SW480 (cell line): ENCODE measurements at regions not wholly inside any gene's neighbourhood (a gene's known extent, or its start where the extent isn't known, plus 50 kb on each side); places are given as distances from the start of the nearest gene placed in this dataset.

ENCODE experiments used
- DNase-seq: peaks from one replicate; pipeline ENCODE4 v3.0.0-alpha.2; 2016; ENCODE audit warnings: low spot score

DNA sequence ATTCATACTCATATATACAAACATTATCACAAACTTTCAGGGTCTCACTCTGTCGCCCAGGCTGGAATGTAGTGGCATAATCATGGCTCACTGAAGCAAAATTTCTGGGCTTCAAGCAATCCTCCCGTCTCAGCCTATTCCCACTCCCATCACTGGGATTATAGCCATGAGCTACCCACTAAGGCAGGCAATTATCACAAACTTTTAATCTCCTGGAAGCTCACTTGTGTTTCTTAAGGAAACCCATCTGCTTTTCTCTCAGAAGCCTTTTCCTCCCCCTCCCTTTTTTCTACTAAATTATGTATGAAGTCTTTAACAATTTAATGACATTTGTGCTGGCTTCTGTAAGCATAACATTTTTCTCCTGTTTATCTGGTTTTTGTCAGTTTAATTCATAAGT lies 170.5 kb downstream of the AREG start:
- DNase-seq = no peak

DNA sequence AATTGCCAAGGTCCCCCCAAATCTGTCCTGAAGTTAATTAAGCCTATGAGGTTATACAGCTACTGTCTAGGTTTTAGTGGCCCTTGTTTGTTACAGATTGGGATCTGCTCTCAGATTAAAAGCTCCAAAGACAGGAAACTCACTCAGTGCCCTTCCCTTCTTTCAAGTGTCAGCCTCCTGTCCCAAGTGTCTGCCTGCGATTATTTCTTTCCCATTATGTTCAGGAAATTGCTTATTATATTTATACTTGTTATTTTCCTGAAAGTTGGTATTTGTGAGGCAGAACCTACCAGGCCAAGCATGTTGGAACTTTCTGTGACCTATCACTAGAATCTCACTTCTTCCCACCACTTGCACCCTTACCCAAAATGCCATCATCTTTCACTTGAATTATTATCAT lies 173.2 kb downstream of the AREG start:
- DNase-seq = no peak

DNA sequence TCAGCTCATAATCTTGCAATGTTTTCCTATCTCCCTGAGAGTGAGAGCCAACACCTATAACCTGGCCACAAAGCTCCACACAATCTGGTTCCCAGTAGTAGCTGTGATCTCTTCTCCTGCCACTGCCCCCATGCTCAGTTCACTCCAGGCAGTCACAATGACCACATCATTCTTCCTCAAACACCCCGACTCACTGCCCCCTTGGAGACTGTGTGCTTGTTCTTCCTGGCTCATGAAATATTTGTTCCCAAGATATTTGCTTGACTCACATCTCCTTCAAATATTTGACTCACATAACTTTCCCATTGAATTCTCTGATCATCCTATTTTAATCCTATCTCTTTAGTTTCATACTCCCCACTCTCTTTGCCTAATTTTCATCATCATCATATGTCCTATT lies 173.7 kb downstream of the AREG start:
- no peak for DNase-seq

DNA sequence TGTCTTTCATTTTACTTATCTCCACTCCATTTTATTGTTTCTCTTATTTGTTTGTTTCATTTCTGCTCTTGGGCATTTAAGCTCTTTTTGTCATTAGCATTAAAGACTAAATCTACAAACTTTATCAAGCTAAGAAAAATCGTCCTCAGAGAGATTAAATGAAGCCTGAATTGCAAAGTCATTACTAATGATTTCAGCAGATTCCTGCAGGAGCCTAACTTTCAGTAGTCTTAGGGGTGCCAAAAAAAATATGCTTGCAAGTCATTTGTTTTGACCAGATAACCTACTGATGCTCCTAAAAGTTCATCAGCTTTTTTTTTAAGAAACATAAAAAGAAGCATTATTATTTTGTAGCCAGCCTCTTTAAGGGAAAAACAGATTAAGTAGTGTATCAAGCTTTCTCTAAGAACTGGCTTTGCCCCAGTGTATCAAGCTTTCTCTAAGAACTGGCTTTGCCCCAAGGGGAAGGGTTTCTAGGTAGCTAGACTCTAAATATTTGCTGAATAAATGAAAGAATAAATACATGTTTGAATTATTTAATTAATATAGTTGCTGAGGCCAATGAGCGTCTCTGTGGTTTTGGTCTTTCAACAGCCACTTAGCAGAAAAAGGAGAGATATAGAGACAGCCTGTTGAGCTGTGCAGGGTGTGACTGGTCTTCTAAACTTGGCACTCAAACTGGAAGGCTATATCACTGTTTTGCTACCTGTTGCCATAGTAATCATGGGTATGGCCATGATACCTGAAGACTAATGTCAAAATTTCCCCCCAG lies 174.2 kb downstream of the BTC start:
- DNase-seq = no peak

DNA sequence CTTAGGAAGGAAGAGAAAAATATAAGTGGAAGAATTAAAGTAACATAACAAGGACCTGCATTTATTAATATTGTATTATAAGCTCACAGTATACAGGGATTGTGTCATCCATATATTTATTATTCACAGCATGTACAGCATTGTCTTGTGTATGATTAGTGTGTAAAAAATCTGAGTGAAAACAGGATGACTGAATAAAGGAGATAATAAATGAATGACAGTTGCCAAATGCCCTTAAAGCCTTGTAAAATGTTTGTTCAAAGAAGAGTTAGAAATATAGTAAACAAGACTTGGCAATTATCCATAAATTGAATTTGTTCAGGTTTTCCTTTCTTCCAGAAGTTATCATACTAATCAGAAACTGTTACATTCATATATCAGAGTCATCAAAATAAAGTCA lies 172.7 kb downstream of the BTC start:
- no peak for DNase-seq

DNA sequence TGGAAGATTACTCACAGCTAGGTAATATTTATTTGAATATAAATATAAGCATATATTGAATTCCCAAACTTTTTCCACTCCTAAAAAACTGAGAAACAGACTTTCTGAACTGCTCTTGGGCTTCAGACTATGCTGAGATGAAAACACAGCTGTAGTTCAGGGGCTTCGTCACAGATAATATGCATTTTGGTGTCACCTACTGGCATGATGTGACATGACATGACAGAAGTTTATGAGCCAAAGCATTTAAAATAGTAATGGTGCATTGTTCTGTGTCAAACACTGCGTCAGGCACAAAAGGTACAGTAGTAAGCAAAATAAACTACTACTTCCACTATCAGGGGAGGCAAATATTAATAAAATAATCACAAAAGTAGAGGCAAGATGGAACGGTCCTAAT lies 171.3 kb downstream of the BTC start:
- peak; percentile 77 for DNase-seq

DNA sequence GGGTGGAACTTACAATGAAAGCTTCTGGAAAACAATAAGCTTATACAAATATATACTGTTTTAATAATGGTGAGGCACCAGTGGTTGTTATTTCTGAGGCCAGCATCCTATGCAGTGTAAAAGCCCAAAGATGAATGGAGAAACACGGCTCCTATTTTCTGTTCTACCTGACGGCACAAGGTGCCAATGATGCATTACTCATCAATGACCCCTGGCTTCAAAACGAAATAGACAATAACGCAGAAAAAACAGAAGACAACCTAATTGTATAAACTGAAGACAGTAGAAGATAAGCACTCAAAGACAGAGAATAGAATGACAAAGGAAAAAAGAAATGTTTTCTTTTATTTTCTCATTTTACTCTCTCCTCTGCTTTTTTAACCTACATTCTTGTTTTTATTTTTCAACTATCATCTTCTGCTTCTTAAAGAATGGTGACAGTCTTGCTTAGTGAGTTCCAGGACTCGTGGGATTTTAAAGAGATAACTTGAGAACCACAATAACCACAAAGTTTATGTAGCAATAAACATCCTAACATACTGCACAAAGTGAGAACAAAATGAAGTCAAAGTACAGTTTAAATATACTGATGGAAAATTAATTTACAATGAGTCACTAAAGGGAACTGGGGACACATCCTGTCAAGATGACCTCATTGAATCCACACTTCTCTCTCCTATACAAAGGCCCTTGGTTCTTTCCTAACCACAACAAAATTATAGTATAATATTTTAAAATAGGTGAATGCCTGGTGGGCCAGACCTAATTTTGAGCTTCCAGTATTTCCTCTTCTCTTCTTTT lies 169.8 kb downstream of the BTC start:
- peak; percentile 98 for DNase-seq

DNA sequence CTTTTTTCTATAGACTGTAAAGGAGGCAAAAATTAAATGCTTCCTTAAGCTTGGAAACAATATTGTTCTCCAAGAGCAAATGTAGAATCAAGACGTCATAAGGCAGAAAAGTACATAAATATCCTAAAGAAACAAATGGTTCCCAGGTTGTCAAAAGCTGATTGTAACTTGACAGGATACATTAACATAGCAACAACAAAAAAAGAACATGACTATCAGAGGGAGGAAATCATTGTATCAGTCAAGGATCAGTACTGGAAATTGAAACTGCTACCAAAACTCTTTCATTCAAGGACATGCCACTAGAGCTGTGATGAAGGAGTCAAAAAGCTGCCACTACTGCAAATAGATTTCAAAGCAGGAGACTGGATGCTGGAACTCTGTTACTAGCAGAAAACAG lies 168.3 kb downstream of the BTC start:
- no peak for DNase-seq

DNA sequence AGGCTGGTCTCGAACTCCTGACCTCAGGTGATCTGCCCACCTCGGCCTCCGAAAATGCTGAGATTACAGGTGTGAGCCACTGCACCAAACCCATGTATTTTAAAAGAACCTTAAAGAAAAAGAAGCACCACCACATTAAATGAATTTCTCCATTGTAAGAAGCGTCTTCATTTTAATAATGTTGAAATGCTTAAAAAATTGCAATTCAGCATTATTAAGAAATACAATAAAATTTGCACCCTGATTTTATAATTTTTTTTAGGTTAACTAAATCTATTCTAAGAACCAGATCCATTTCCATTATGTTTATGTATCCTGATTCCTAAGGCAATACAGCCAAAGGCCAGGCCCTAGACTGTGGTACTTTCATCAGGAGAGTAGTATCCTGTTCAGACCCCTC lies 167.2 kb downstream of the BTC start:
- no peak for DNase-seq

DNA sequence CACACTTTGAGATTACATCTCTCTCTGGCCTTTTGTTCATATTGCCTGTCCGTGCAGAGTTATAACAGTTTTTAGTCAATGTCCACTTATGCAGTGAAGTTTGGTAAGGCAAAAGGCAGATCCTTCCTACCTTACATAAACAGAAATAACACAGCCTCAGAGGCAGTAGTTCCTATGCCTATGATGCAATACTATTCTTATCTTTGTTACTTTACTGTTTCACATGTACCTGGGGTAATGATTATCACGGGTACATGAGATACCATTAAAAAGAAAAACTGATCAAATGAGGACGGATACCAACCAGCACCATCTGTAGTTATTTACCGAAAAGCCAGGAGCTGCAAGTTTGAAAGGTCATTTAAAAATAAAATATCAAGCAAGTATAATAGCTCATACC lies 166.8 kb downstream of the BTC start:
- no peak for DNase-seq

DNA sequence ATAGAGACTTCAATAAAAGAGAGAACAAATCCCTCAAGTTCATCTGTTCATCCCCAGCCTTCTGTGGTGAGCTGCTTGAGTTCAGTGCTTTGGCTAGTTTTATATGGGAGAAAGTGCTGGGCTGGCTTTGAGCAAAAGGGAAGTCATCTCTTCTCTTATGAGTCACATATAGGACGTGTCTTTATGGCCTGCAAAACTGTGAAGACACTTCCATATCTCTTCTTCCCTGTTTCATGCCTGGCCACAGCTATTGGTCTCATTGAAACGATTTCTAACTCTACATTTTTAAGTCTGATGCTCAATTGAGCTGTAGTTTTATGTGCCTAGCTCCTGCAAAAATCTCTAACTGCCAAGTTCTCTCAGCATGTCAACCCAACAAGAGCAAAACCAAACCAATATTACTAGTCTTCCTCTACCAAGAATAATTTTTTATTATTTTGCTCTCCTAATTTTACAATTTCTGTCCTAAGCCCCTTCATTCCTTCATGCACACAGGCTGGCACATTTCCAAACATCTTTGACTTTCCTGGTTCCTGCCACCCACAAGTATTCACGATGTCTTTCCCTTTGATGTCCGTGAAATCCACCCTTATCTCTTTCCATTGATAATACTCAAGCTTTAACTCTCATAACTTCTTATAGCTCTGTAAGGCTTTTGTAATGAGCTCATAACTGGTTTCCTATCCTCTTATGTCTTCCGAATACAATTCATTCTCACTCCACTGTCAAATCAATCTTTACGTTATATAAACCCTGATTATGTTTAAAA lies 165.3 kb downstream of the BTC start:
- peak; percentile 39 for DNase-seq

DNA sequence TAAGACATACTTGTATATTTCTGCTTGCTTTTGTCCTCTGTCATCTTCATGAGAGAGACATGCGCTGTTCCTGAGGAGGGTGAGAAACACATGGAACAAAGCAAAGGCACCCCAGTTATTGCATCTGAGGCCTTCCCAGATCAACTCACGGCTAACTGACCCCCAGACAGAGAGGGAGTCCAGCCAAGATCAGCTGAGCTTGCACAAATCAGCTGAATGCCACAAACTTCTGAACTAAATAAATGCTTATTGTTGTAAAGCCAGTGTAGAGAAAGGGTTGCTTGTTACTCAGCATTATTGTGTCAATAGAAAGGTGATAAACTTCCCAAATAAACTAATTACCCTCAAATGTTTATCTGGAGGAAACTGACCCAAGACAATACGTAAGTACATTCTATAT lies 163.8 kb downstream of the BTC start:
- no peak for DNase-seq

DNA sequence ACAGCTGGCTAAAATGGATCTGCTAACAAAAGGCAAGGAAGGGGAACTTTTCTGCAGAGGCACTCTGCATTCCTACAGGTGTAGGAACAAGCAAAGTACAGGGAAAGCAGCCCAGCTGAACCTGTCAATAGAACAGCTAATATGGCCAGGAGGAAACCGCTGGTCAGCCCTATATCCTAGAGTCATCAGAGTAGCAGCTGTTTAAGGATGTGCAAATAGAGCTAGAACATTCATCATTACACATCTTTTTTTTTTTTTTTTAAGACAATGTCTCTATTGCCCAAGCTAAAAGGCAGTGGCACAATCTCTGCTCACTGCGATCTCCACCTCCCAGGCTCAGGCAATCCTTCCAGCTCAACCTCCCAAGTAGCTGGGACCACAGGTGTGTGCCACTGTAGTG lies 163.0 kb downstream of the BTC start:
- DNase-seq = no peak

DNA sequence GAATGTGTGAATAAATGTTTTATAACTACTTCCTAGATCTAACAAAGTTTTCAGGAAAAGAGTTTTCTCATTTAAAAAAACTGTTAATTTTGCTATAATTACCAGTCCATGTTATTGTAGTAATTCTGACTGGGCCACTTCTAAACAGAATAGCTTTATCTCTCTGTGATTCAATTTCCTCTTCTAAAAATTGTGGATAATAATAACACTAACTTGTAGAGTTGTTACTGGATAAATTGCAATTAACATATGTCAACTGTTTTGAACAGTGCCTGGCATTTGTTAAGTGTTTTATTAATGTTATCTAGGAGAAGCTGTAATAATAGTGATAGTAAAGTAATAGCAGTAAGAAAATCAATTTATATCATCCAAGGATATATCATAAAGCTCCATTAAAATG lies 162.3 kb downstream of the BTC start:
- DNase-seq = no peak

DNA sequence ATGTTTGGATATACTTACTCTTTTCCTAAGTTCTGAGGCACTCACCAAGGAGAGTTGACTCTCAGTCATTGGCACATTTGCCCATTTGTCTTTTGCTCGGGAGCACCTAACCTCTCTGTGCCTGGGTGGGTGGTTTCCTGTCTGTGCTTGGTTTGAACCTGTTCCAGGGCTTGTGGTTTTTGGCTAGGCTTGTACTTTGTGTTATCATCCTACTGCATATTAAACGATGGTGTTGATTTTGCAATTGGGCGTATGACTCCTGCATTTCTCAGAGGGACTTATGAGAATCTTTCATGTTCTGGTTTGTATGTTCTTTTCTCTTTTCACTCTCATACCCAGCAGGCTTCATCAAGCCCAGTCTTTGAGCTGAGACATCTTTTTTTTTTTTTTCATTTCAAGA lies 161.7 kb downstream of the BTC start:
- peak; percentile 35 for DNase-seq

DNA sequence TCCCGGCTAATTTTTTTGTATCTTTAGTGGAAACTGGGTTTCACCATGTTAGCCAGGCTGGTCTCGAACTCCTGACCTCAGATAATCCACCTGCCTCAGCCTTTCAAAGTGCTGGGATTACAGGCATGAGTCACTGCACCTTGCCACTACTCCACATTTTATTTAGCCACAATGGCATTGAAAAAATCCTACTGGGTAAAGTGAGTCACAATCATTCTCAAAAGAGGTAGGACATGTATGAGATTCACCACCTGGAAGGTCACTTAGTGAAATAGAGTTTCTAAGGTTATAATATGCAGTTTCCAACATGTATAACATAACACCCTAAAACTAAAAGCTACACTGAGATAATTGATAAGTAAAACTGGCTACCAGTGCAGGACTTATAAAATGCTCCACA lies 159.2 kb downstream of the BTC start:
- DNase-seq = no peak

DNA sequence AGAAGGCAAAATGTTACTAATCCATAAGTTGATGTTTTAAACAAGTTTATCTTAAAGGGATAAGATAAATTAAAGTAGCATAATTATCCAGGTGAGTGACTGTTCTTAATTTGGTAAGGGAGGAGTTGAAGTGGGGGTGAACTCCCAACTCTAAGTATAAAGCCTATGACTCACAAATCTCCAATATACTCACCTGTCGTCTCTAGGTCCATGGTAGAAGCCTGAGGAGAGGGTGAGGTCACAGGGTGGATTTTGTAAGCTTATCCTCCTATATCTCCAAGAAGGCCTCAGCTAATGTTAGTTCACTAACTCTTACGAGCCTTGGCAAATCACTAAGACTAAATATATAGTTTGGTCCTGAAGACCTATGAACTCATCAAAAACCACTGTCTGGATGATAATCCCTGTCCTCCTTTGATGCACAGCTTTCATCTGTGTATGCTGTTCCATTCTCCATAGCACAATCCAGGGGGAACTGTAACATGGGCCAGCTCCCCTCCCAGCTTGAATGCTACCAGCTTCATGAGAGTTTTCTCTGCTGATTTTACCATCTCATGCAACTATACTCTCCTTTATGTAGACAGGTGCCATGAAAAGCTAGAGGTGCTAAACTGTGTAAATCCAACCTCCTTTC lies 158.7 kb downstream of the BTC start:
- no peak for DNase-seq

DNA sequence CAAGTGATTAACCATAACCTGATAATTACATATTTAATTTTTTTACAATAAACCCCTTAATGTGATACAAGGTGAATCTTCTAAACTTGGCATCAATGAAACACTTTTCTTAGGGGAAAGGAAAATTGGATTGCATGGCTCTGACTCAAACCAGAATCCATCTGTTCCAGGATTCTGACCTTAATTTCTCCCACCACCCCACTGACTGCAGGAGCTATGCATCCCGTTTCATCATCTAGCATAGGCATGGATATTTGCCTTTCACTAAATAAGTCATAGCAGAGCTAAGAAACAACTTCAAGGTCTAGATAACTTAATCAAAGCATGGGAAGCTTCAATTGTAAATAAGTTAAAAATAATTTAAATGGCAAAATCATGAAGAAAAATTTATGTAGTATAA lies 156.3 kb downstream of the BTC start:
- DNase-seq = no peak

DNA sequence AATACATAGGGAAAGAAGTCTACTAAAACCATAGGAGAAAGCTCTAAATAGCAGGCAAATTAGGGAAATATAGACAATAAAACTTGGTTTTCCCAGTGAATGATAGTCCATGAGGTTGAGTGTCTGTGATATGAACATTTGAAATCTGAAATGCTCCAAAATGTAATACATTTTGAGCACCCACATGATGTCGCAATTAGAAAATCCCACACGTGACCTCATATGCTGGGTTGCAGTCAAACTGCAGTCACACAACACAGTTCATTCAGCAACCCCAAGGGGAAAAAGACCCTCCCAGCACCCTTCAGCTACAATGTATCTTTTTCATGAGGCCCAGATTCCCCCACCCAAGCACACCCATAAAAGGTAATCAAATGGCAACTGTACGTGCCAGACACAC lies 155.6 kb downstream of the BTC start:
- DNase-seq = no peak

DNA sequence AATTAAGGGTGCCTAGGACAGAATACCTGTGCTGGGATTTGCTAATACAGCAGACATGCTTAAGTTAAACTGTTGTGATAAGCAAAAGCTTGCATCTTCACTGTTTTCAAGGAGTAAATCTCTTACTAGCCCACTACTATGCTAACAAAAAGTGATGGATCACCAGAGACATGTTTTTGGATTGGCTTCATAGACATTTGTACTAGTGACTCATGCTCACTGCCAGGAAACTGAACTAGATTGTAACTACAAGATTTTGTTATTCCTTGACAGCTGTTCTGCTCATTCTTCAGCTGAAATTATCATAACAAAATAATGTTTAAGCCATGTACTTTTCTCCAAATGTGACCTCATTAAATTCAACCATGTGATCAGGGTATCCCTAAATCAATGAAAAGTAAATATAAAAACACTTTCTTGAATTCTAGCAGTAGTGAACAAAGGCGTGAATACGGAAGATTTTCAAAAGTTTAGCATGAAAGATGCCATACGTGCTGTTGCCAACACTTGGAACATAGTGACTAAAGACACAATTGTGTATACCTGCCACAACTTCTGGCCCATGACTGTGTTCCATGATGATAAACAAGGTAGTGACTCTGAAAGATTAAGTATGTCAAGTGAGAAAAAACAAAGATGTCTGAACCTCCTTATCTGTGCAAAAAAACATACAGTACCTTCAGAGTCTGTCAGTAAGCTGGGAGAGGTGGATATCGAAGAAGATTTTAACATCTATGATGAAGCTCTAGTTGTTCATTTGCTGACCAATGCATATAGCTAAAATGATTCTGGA lies 154.0 kb downstream of the BTC start:
- DNase-seq = no peak

DNA sequence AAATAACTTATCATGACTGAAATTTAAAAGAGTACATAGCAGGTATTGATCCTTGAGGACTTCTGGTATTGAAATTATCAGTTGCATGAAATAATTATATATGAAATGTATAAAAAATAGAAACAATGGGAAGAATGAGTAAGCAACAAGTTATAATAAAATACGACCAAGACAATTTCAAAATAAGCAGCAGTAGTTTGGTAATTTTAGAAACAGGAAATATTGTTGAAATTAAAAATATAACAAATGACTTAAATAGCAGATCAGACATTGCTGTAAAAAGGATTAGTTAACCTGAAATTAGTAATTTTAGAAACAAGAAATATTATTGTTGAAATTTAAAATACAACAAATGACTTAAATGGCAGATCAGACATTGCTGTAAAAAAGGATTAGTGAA lies 152.3 kb downstream of the BTC start:
- no peak for DNase-seq

DNA sequence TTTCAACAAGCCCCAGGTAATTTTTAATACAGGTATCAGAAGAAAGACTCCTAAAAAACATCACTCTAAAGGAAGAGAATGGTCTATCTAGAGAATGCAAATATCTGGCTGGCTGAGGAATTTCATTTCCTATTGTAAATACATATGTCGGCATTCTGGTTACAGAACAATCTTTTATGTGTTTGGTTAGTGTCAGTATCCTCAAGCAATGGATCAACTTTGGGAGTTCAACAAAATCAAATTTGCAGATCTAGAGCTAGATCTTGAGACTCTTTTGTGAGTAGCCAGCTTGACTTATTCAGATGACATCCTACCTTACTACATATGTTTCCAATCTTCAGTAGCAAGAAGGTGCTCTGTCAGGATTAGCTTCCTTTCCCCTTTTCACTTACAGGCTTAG lies 145.1 kb downstream of the BTC start:
- no peak for DNase-seq
